GM23338 (cell line): ENCODE measurements at regions not wholly inside any gene's neighbourhood (a gene's known extent, or its start where the extent isn't known, plus 50 kb on each side); places are given as distances from the start of the nearest gene placed in this dataset.

Source experiments
- ATAC-seq: fragments of 200-7000 bp; cut with Tn5 transposase; 3 replicates; pipeline ENCODE4 v1.9.1; 2020
- DNase-seq: peaks from one replicate; pipeline ENCODE4 v3.0.0-alpha.2; 2015; ENCODE audit warnings: low spot score
- H2AFZ ChIP-seq: fragments of 200-600 bp; sonication (generic); 2 replicates; pipeline ENCODE4 v1.8.0; 2016; ENCODE audit warnings: antibody characterized with exemption, mild to moderate bottlenecking, moderate library complexity
- H3F3A ChIP-seq: fragments of 200-600 bp; sonication (generic); replicated peaks from 2 replicates; pipeline ENCODE4 v1.8.0; 2017; ENCODE audit warnings: antibody characterized with exemption, mixed run types, low read depth
- H3K27ac ChIP-seq: fragments of 200-600 bp; sonication (generic); 2 replicates; pipeline ENCODE4 v1.6.1; 2016; ENCODE audit warnings: low read depth
- H3K27me3 ChIP-seq: fragments of 200-600 bp; sonication (generic); 2 replicates; pipeline ENCODE4 v1.8.0; 2016; ENCODE audit warnings: mild to moderate bottlenecking, mixed run types, moderate library complexity; ENCODE audit not compliant: insufficient read depth
- H3K36me3 ChIP-seq: fragments of 200-600 bp; sonication (generic); 2 replicates; pipeline ENCODE4 v1.8.0; 2016; ENCODE audit warnings: mild to moderate bottlenecking; ENCODE audit not compliant: insufficient read depth
- H3K4me1 ChIP-seq: fragments of 200-600 bp; sonication (generic); 2 replicates; pipeline ENCODE4 v1.8.0; 2016; ENCODE audit warnings: mild to moderate bottlenecking, moderate library complexity; ENCODE audit not compliant: insufficient read depth
- H3K4me2 ChIP-seq: fragments of 200-600 bp; sonication (generic); 2 replicates; pipeline ENCODE4 v1.7.1; 2017; ENCODE audit warnings: mixed run types
- H3K4me3 ChIP-seq: fragments of 200-600 bp; sonication (generic); 2 replicates; pipeline ENCODE4 v1.6.1; 2016; ENCODE audit warnings: mixed run types
- H3K79me2 ChIP-seq: fragments of 200-600 bp; sonication (generic); replicated peaks from 2 replicates; pipeline ENCODE4 v1.8.0; 2017; ENCODE audit warnings: mild to moderate bottlenecking; ENCODE audit not compliant: insufficient read depth
- H3K9me2 ChIP-seq: fragments of 200-600 bp; sonication (generic); 2 replicates; pipeline ENCODE4 v1.8.0; 2017; ENCODE audit not compliant: insufficient read depth
- H4K20me1 ChIP-seq: fragments of 200-600 bp; sonication (generic); replicated peaks from 2 replicates; pipeline ENCODE4 v1.8.0; 2017; ENCODE audit warnings: mild to moderate bottlenecking; ENCODE audit not compliant: insufficient read depth
- H3K27ac Mint-ChIP-seq: 2 replicates; pipeline ENCODE4 v1.8.0; 2020; ENCODE audit warnings: inconsistent platforms, mild to moderate bottlenecking, moderate library complexity, mixed read lengths
- H3K27me3 Mint-ChIP-seq: 3 replicates; pipeline ENCODE4 v1.8.0; 2022; ENCODE audit warnings: low read depth, mild to moderate bottlenecking, moderate library complexity, mixed read lengths, inconsistent platforms; ENCODE audit not compliant: insufficient read depth, poor library complexity
- H3K36me3 Mint-ChIP-seq: 3 replicates; pipeline ENCODE4 v1.8.0; 2021; ENCODE audit warnings: low read depth, mild to moderate bottlenecking, inconsistent platforms, moderate library complexity, mixed read lengths
- H3K4me1 Mint-ChIP-seq: 3 replicates; pipeline ENCODE4 v1.8.0; 2020; ENCODE audit warnings: mild to moderate bottlenecking, inconsistent platforms, mixed read lengths
- H3K4me3 Mint-ChIP-seq: 3 replicates; pipeline ENCODE4 v1.8.0; 2021; ENCODE audit warnings: moderate library complexity, mild to moderate bottlenecking, inconsistent platforms, mixed read lengths
- H3K9me3 Mint-ChIP-seq: 3 replicates; pipeline ENCODE4 v1.8.0; 2020; ENCODE audit warnings: moderate library complexity, mild to moderate bottlenecking, inconsistent platforms, mixed read lengths
- CREB1 ChIP-seq: fragments of 250-450 bp; sonication (Bioruptor Pico); IDR thresholded peaks from 2 replicates; pipeline ENCODE4 v1.5.0; 2020; ENCODE audit warnings: low read depth, mild to moderate bottlenecking, moderate library complexity
- ETS1 ChIP-seq: IDR thresholded peaks from 2 replicates; pipeline ENCODE4 v1.6.1; 2016; ENCODE audit warnings: antibody characterized with exemption
- EZH2phosphoT487 ChIP-seq: fragments of 200-600 bp; sonication (generic); IDR thresholded peaks from one replicate; pipeline ENCODE4 v1.8.1; 2018; ENCODE audit warnings: antibody characterized with exemption; ENCODE audit not compliant: unreplicated experiment
- JUNB ChIP-seq: IDR thresholded peaks from one replicate; pipeline ENCODE4 v1.6.1; 2016; ENCODE audit warnings: antibody characterized with exemption; ENCODE audit not compliant: unreplicated experiment
- NANOG ChIP-seq: IDR thresholded peaks from 2 replicates; pipeline ENCODE4 v1.6.1; 2016; ENCODE audit warnings: antibody characterized with exemption, borderline replicate concordance
- POLR2AphosphoS5 ChIP-seq: IDR thresholded peaks from 2 replicates; pipeline ENCODE4 v1.6.1; 2016; ENCODE audit warnings: antibody characterized with exemption, low read depth
- REST ChIP-seq: IDR thresholded peaks from one replicate; pipeline ENCODE4 v1.6.1; 2018; ENCODE audit warnings: antibody characterized with exemption; ENCODE audit not compliant: unreplicated experiment
- ZNF114 ChIP-seq: fragments of 250-450 bp; sonication (Bioruptor Pico); IDR thresholded peaks from 2 replicates; pipeline ENCODE4 v1.5.0; 2020; ENCODE audit warnings: mild to moderate bottlenecking, moderate library complexity
- ZNF462 ChIP-seq: fragments of 250-450 bp; sonication (Bioruptor Pico); IDR thresholded peaks from 2 replicates; pipeline ENCODE4 v1.5.0; 2020; ENCODE audit warnings: mild to moderate bottlenecking, moderate library complexity

GRCh38 chr20:22264917-22265316 is 319.5 kb downstream of the FOXA2 start:
- H3K9me3 Mint-ChIP-seq: no peaks in the 10 kb centered on the region

More at GRCh38 chr20:22264917-22265316, 319.5 kb downstream of the FOXA2 start:
- Histone ChIP-seq H3F3A (no peaks in the 10 kb centered on the region), H3K79me2 (no peaks in the 10 kb centered on the region), H3K27me3 (no peaks in the 10 kb centered on the region), H2AFZ (no peak overlapping the region), H3K4me2 (no peak overlapping the region), H3K27ac (no peak overlapping the region), H3K9me2 (no peaks in the 10 kb centered on the region), H3K4me1 (no peaks in the 10 kb centered on the region), H3K4me3 (no peak overlapping the region), H3K36me3 (no peaks in the 10 kb centered on the region), H4K20me1 (no peaks in the 10 kb centered on the region)
- H3K4me1 Mint-ChIP-seq: no peaks in the 10 kb centered on the region
- H3K4me3 Mint-ChIP-seq: no peak overlapping the region
- DNase-seq (no peak), ATAC-seq (no peak)
- no peaks in the 10 kb centered on the region for H3K36me3 Mint-ChIP-seq
- TF ChIP-seq ZNF114: no peak
- TF ChIP-seq ETS1: no peak
- TF ChIP-seq POLR2AphosphoS5: no peak
- no peak for TF ChIP-seq EZH2phosphoT487
- TF ChIP-seq JUNB: no peak
- no peak for TF ChIP-seq NANOG
- TF ChIP-seq REST: no peak
- no peak for TF ChIP-seq ZNF462 (CRISPR knock-in tag)
- no peak for TF ChIP-seq CREB1 (CRISPR knock-in tag)
- H3K27ac Mint-ChIP-seq: no peak overlapping the region
- peaks cover 2% of the 10 kb centered on the region for H3K27me3 Mint-ChIP-seq
